Activated CD8-positive, alpha-beta memory T cell treated with anti-CD3 and anti-CD28 coated beads, Interleukin-2, amount 50 U/mL, for 4 hours (primary cell): ENCODE measurements at regions not wholly inside any gene's neighbourhood (a gene's known extent, or its start where the extent isn't known, plus 50 kb on each side); places are given as distances from the start of the nearest gene placed in this dataset.
"Not testable (repeated sequence)": the region's sequence is repeated elsewhere in the genome, so short reads cannot be mapped to it uniquely, and the experiment has no call there.

ENCODE experiments used
- DNase-seq: peaks from one replicate; pipeline ENCODE4 v3.0.0-alpha.2; 2020

- no peak for DNase-seq
Observed at GRCh38 chr6:6820641-6821238, 232.2 kb downstream of the LY86 start.

GRCh38 chr6:6821639-6822261 is 233.2 kb downstream of the LY86 start:
- DNase-seq, result no peak

- DNase-seq, result no peak
Observed at GRCh38 chr6:6823030-6823429, 234.5 kb downstream of the LY86 start.

GRCh38 chr6:6823568-6824224 is 235.2 kb downstream of the LY86 start:
- DNase-seq, result no peak

GRCh38 chr6:6824381-6824780 is 235.9 kb downstream of the LY86 start:
- DNase-seq, result no peak

GRCh38 chr6:6825193-6825784 is 236.8 kb downstream of the LY86 start:
- DNase-seq, result no peak

GRCh38 chr6:6826095-6826901 is 237.8 kb downstream of the LY86 start:
- no peak for DNase-seq

GRCh38 chr6:6826961-6827360 is 238.4 kb downstream of the LY86 start:
- DNase-seq, result no peak

GRCh38 chr6:6829872-6830685 is 241.6 kb downstream of the LY86 start:
- no peak for DNase-seq

GRCh38 chr6:6830686-6831063 is 242.2 kb downstream of the LY86 start:
- not testable (repeated sequence) for DNase-seq

GRCh38 chr6:6832439-6832838 is 243.9 kb downstream of the LY86 start:
- DNase-seq, result no peak

- DNase-seq, result no peak
Observed at GRCh38 chr6:6834356-6835222, 246.1 kb downstream of the LY86 start.

GRCh38 chr6:6835223-6835503 is 246.6 kb downstream of the LY86 start:
- no peak for DNase-seq

GRCh38 chr6:6836609-6837406 is 248.3 kb downstream of the LY86 start:
- no peak for DNase-seq

GRCh38 chr6:6837541-6838080 is 249.1 kb downstream of the LY86 start:
- no peak for DNase-seq

- no peak for DNase-seq
Observed at GRCh38 chr6:6840831-6841291, 252.3 kb downstream of the LY86 start.

- no peak for DNase-seq
Observed at GRCh38 chr6:6841571-6841970, 253.1 kb downstream of the LY86 start.

- DNase-seq, result no peak
Observed at GRCh38 chr6:6842291-6842690, 253.8 kb downstream of the LY86 start.

GRCh38 chr6:6843057-6843627 is 254.6 kb downstream of the LY86 start:
- no peak for DNase-seq

GRCh38 chr6:6843777-6844176 is 255.3 kb downstream of the LY86 start:
- DNase-seq, result no peak
